C4-2B (cell line): ENCODE measurements at regions not wholly inside any gene's neighbourhood (a gene's known extent, or its start where the extent isn't known, plus 50 kb on each side); places are given as distances from the start of the nearest gene placed in this dataset.

Experiments
- H3K27ac ChIP-seq: fragments of 450-650 bp; 2 replicates; pipeline ENCODE4 v1.5.1; 2017
- ZFX ChIP-seq: fragments of 450-650 bp; IDR thresholded peaks from 2 replicates; pipeline ENCODE4 v1.6.1; 2017
- TF ChIP-seq, protein P1 (sequence below): fragments of 450-650 bp; conservative IDR thresholded peaks from 2 replicates; pipeline ENCODE4 v1.5.1; 2017; ENCODE audit warnings: mild to moderate bottlenecking

- no peak for TF ChIP-seq ZFX
- TF ChIP-seq, protein P1, sequence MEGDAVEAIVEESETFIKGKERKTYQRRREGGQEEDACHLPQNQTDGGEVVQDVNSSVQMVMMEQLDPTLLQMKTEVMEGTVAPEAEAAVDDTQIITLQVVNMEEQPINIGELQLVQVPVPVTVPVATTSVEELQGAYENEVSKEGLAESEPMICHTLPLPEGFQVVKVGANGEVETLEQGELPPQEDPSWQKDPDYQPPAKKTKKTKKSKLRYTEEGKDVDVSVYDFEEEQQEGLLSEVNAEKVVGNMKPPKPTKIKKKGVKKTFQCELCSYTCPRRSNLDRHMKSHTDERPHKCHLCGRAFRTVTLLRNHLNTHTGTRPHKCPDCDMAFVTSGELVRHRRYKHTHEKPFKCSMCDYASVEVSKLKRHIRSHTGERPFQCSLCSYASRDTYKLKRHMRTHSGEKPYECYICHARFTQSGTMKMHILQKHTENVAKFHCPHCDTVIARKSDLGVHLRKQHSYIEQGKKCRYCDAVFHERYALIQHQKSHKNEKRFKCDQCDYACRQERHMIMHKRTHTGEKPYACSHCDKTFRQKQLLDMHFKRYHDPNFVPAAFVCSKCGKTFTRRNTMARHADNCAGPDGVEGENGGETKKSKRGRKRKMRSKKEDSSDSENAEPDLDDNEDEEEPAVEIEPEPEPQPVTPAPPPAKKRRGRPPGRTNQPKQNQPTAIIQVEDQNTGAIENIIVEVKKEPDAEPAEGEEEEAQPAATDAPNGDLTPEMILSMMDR = no peak
- no peak overlapping the region for H3K27ac ChIP-seq
Observed at GRCh38 chr12:20011200-20011599, 357.1 kb upstream of the PDE3A start.

- no peak overlapping the region for H3K27ac ChIP-seq
- TF ChIP-seq ZFX = no peak
- TF ChIP-seq, protein P1 = no peak
Observed at GRCh38 chr12:20017802-20018201, 350.5 kb upstream of the PDE3A start.

GRCh38 chr12:20018406-20018805 lies 349.9 kb upstream of the PDE3A start:
- H3K27ac ChIP-seq = no peak overlapping the region
- TF ChIP-seq, protein P1 = no peak
- no peak for TF ChIP-seq ZFX

DNA sequence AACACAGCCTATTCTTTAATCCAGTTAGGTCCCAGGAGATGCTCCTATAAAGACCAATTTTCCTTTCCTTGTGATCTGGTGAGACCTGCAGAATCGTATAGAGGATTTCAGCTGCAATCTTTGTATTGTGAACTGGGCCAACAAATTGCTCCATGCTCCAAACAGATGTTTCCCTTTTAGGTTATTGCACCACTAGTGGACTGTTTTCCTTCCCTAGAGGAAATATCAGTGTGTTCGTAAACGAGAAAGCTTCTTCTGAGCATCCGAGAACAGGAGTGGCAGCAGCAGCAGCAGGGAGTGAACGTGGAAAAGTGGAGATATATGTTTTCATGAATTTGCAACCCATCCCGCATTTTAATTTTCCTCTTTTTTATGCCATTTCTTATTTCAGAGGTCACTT lies 344.1 kb upstream of the PDE3A start:
- no peak for TF ChIP-seq ZFX
- TF ChIP-seq, protein P1 = no peak
- no peak overlapping the region for H3K27ac ChIP-seq

GRCh38 chr12:20028033-20028432 lies 340.3 kb upstream of the PDE3A start:
- no peak overlapping the region for H3K27ac ChIP-seq
- TF ChIP-seq, protein P1 = no peak
- no peak for TF ChIP-seq ZFX

DNA sequence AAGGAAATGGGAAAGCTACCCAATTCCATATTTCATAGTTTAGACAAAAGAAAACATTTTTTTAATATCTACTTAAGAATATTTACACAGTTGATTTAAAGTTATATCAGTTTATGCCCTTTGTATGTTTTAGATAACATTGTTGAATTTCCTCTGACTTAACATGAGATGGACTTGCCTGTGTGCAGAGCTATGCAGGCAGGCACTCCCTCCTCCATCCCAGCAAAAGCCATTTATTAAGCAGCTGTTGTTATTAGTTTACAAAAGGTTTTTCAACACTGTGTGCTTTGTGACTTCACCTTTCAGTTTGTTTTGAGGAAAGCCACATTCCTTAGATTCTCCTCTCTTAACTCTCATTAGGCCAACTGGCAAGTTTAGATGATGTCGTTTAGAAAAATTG lies 337.5 kb upstream of the PDE3A start:
- no peak overlapping the region for H3K27ac ChIP-seq
- no peak for TF ChIP-seq ZFX
- TF ChIP-seq, protein P1 = no peak

DNA sequence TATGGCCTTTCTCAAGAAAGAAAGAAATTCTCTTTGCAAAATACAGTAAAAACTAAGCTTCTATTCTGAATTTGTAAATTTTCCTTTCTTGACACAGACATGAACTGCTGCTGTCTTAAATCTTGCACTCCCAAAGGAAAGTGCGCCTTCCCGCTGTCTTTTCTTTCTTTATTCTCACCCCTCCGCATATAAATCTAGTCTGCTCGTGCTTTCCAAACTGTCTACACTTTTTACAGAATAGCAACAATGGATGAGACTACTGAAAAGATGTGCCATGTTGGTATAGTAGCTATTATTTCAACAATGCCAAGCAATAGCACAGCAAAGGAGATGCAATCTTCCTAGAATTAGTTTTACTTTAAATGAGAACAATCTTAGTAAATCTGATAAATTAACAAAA lies 328.8 kb upstream of the PDE3A start:
- no peak overlapping the region for H3K27ac ChIP-seq
- TF ChIP-seq ZFX = no peak
- TF ChIP-seq, protein P1 = no peak
